Esophagus squamous epithelium (tissue), 4 donors: ENCODE measurements at regions not wholly inside any gene's neighbourhood (a gene's known extent, or its start where the extent isn't known, plus 50 kb on each side); places are given as distances from the start of the nearest gene placed in this dataset.

ENCODE experiments used
- POLR2A ChIP-seq, 4 donors: fragments of 450-650 bp; IDR thresholded peaks; one replicate each; pipeline ENCODE4 v1.6.1; 2017; ENCODE audit warnings: antibody characterized with exemption in 4 of 4, mild to moderate bottlenecking in 4 of 4, moderate library complexity in 3 of 4
- TF ChIP-seq, protein P1 (sequence below), 6 experiments: fragments of 450-650 bp in 4 of 6; fragments of 200-600 bp in 2 of 6; sonication (generic) in 2 of 6; IDR thresholded peaks; one replicate each; pipeline ENCODE4 v1.5.1; 2016 to 2019; ENCODE audit warnings: antibody characterized with exemption in 6 of 6, mild to moderate bottlenecking in 4 of 6, moderate library complexity in 4 of 6

DNA sequence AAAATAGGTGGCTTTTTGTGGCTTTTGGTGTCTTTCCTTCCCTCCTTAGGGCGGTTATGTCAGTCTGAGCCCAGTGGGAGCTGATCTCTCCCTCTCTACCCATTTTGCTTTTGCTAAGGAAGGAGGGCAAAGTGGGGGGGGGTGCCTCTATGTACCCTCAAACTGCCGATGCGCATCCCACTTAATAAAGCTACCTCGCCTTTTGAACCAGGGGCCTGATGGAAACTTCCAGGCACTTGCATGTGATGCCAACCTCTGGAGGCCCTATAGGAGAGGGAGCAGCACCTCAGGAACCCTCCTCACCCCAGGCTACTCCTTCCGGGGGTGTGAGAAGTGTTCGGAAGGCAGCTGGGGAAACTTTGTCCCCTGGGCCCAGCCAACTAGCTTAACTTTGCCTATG lies 97.0 kb upstream of the HSD17B12 start:
- TF ChIP-seq, protein P1, sequence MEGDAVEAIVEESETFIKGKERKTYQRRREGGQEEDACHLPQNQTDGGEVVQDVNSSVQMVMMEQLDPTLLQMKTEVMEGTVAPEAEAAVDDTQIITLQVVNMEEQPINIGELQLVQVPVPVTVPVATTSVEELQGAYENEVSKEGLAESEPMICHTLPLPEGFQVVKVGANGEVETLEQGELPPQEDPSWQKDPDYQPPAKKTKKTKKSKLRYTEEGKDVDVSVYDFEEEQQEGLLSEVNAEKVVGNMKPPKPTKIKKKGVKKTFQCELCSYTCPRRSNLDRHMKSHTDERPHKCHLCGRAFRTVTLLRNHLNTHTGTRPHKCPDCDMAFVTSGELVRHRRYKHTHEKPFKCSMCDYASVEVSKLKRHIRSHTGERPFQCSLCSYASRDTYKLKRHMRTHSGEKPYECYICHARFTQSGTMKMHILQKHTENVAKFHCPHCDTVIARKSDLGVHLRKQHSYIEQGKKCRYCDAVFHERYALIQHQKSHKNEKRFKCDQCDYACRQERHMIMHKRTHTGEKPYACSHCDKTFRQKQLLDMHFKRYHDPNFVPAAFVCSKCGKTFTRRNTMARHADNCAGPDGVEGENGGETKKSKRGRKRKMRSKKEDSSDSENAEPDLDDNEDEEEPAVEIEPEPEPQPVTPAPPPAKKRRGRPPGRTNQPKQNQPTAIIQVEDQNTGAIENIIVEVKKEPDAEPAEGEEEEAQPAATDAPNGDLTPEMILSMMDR (IDR thresholded peaks at IDR 0.05) = no peak
- no peak for TF ChIP-seq POLR2A (IDR thresholded peaks at IDR 0.05)
